NCI-H1092 (cell line): ENCODE measurements at regions not wholly inside any gene's neighbourhood (a gene's known extent, or its start where the extent isn't known, plus 50 kb on each side); places are given as distances from the start of the nearest gene placed in this dataset.

Experiments
- DNase-seq: peaks from one replicate; lab custom pipeline; 2025; lab: John Stamatoyannopoulos, UW

GRCh38 chr6:43903739-43904290 is 133.8 kb downstream of the VEGFA start:
- DNase-seq, result no peak

- no peak for DNase-seq
Measured at GRCh38 chr6:43901733-43902230, 131.8 kb downstream of the VEGFA start.

GRCh38 chr6:43900916-43901732 is 131.1 kb downstream of the VEGFA start:
- peak; percentile 66 for DNase-seq

GRCh38 chr6:43900560-43900915 is 130.5 kb downstream of the VEGFA start:
- no peak for DNase-seq

GRCh38 chr6:43899830-43900229 is 129.8 kb downstream of the VEGFA start:
- no peak for DNase-seq

- no peak for DNase-seq
Measured at GRCh38 chr6:43898358-43899131, 128.5 kb downstream of the VEGFA start.

GRCh38 chr6:43897571-43898302 is 127.7 kb downstream of the VEGFA start:
- no peak for DNase-seq

GRCh38 chr6:43896329-43897255 is 126.6 kb downstream of the VEGFA start:
- DNase-seq, result no peak

GRCh38 chr6:43895656-43896328 is 125.8 kb downstream of the VEGFA start:
- DNase-seq, result no peak

GRCh38 chr6:43893073-43893472 is 123.1 kb downstream of the VEGFA start:
- no peak for DNase-seq

- DNase-seq, result peak; percentile 38
Measured at GRCh38 chr6:43891072-43891870, 121.3 kb downstream of the VEGFA start.

GRCh38 chr6:43890197-43891062 is 120.4 kb downstream of the VEGFA start:
- no peak for DNase-seq

- no peak for DNase-seq
Measured at GRCh38 chr6:43887906-43888683, 118.1 kb downstream of the VEGFA start.

- DNase-seq, result no peak
Measured at GRCh38 chr6:43887340-43887858, 117.4 kb downstream of the VEGFA start.

GRCh38 chr6:43886717-43887339 is 116.8 kb downstream of the VEGFA start:
- DNase-seq, result no peak

- DNase-seq, result no peak
Measured at GRCh38 chr6:43886067-43886461, 116.1 kb downstream of the VEGFA start.

GRCh38 chr6:43885399-43886066 is 115.5 kb downstream of the VEGFA start:
- no peak for DNase-seq
